Smooth muscle cell (in vitro differentiated cells): ENCODE measurements at regions not wholly inside any gene's neighbourhood (a gene's known extent, or its start where the extent isn't known, plus 50 kb on each side); places are given as distances from the start of the nearest gene placed in this dataset.

Source experiments
- DNase-seq: peaks from one replicate; lab custom pipeline; 2025; ENCODE audit not compliant: unreplicated experiment; lab: John Stamatoyannopoulos, UW
- H2AFZ ChIP-seq: fragments of 200-600 bp; sonication (generic); 2 replicates; pipeline ENCODE4 v1.6.0; 2016; ENCODE audit warnings: antibody characterized with exemption, low read depth, mild to moderate bottlenecking
- H3F3A ChIP-seq: fragments of 200-600 bp; sonication (generic); 2 replicates; pipeline ENCODE4 v1.6.0; 2017; ENCODE audit warnings: antibody characterized with exemption, low read depth
- H3K27ac ChIP-seq: fragments of 200-600 bp; sonication (generic); 2 replicates; pipeline ENCODE4 v1.5.1; 2016; ENCODE audit warnings: low read depth, mild to moderate bottlenecking
- H3K27me3 ChIP-seq: fragments of 200-600 bp; sonication (generic); 2 replicates; pipeline ENCODE4 v1.6.1; 2016; ENCODE audit warnings: low read depth, mild to moderate bottlenecking
- H3K36me3 ChIP-seq: fragments of 200-600 bp; sonication (generic); 2 replicates; pipeline ENCODE4 v1.5.1; 2016; ENCODE audit warnings: low read depth
- H3K4me1 ChIP-seq: fragments of 200-600 bp; sonication (generic); 2 replicates; pipeline ENCODE4 v1.5.1; 2016; ENCODE audit warnings: low read depth
- H3K4me2 ChIP-seq: fragments of 200-600 bp; sonication (generic); 2 replicates; pipeline ENCODE4 v1.6.0; 2016; ENCODE audit warnings: mild to moderate bottlenecking
- H3K4me3 ChIP-seq: fragments of 200-600 bp; sonication (generic); 2 replicates; pipeline ENCODE4 v1.5.1; 2016; ENCODE audit warnings: mild to moderate bottlenecking
- H3K79me2 ChIP-seq: fragments of 200-600 bp; sonication (generic); 2 replicates; pipeline ENCODE4 v1.6.0; 2016; ENCODE audit warnings: low read depth, mild to moderate bottlenecking
- H3K9ac ChIP-seq: fragments of 200-600 bp; sonication (generic); 2 replicates; pipeline ENCODE4 v1.6.0; 2016; ENCODE audit warnings: low read depth
- H3K9me3 ChIP-seq: fragments of 200-600 bp; sonication (generic); replicated peaks from 2 replicates; pipeline ENCODE4 v1.5.1; 2016; ENCODE audit warnings: low read depth
- H4K20me1 ChIP-seq: fragments of 200-600 bp; sonication (generic); 2 replicates; pipeline ENCODE4 v1.6.0; 2016; ENCODE audit warnings: low read depth
- WGBS: methylation state at CpG from one replicate; pipeline ENCODE4 v1.1.7; 2016; ENCODE audit warnings: low lambda C conversion rate; 5-methylcytosine and 5-hydroxymethylcytosine counted together
- TF ChIP-seq, protein P1 (sequence below): fragments of 200-600 bp; sonication (generic); IDR thresholded peaks from 2 replicates; pipeline ENCODE4 v1.5.1; 2017; ENCODE audit warnings: borderline replicate concordance, mild to moderate bottlenecking, antibody characterized with exemption; ENCODE audit not compliant: insufficient read depth, poor library complexity, severe bottlenecking

DNA sequence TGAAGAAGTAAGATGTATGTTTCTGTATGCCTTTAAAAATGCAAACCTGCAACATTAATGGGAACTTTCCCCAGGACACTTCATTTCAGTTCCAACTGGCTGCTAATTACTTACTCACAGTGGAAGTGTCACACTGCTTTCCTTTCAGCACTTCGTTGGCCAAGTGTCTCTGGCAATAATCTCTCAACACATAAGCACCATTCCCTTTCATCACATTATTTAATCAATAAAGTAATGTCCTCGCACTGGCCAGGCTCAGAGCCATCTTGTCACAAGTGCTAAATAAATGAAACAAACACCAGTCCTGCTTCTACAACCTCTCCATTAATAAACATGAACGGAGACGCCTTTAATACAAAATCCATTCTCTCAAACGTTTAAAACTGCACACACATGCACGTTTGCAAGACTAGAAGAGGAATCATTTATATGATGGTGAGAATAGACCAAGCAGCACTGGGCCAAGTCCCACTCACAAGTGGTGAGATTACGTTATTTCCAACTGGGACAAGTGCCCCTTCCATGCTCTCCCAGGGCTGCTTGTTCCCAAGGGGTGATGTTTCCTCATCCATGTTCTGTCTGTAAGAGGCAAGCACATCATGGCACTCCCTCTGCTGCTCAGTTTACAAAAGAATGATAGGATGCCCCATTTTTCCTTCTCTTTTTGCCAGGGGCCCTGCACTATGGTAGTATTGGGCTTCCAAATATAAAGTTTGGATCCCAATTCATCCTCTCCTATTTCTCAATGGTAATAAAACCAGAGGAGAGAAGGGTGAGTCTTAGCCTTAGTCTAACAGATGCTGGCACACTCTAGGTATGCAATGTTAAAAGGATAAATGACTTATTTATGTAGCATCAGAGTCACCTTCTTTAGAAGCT lies 56.8 kb upstream of the ETAA1 start:
- 58% methylated on average over 7 of the region's 7 CpGs for WGBS
- H3K79me2 ChIP-seq, result no peaks in the 10 kb centered on the region
- H2AFZ ChIP-seq, result no peak overlapping the region
- H3K27ac ChIP-seq, result no peak overlapping the region
- no peaks in the 10 kb centered on the region for H3F3A ChIP-seq
- no peak overlapping the region for H3K4me2 ChIP-seq
- DNase-seq, result no peak
- no peaks in the 10 kb centered on the region for H3K4me1 ChIP-seq
- H3K4me3 ChIP-seq, result no peak overlapping the region
- TF ChIP-seq, protein P1, sequence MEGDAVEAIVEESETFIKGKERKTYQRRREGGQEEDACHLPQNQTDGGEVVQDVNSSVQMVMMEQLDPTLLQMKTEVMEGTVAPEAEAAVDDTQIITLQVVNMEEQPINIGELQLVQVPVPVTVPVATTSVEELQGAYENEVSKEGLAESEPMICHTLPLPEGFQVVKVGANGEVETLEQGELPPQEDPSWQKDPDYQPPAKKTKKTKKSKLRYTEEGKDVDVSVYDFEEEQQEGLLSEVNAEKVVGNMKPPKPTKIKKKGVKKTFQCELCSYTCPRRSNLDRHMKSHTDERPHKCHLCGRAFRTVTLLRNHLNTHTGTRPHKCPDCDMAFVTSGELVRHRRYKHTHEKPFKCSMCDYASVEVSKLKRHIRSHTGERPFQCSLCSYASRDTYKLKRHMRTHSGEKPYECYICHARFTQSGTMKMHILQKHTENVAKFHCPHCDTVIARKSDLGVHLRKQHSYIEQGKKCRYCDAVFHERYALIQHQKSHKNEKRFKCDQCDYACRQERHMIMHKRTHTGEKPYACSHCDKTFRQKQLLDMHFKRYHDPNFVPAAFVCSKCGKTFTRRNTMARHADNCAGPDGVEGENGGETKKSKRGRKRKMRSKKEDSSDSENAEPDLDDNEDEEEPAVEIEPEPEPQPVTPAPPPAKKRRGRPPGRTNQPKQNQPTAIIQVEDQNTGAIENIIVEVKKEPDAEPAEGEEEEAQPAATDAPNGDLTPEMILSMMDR, result no peak
- no peaks in the 10 kb centered on the region for H4K20me1 ChIP-seq
- peaks cover 33% of the 10 kb centered on the region for H3K27me3 ChIP-seq
- H3K36me3 ChIP-seq, result no peaks in the 10 kb centered on the region
- H3K9me3 ChIP-seq, result no peaks in the 10 kb centered on the region
- H3K9ac ChIP-seq, result no peak overlapping the region

DNA sequence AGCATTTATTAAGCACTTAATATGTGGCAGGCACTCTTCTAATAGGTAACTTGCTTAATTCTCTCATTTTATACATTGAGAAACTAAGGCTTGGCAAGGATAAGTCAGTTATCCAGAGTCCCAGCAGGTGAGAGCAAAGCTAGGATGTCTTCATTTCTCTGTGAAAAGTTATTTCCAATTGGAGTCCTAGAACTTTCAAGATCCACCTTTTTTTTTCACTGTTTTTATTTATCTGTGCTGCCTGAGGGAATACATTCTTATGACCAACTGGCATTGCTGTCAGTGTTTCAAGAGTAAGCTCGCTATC lies 56.2 kb upstream of the ETAA1 start:
- no peaks in the 10 kb centered on the region for H3K36me3 ChIP-seq
- no peaks in the 10 kb centered on the region for H3K9me3 ChIP-seq
- no peak overlapping the region for H3K9ac ChIP-seq
- TF ChIP-seq, protein P1, result no peak
- H2AFZ ChIP-seq, result no peak overlapping the region
- H3K4me3 ChIP-seq, result no peak overlapping the region
- H3K4me2 ChIP-seq, result no peak overlapping the region
- H3K4me1 ChIP-seq, result no peaks in the 10 kb centered on the region
- H3K27ac ChIP-seq, result no peak overlapping the region
- 96% methylated on average over 1 of the region's 1 CpG for WGBS
- H3K27me3 ChIP-seq, result peaks cover 33% of the 10 kb centered on the region
- no peaks in the 10 kb centered on the region for H4K20me1 ChIP-seq
- H3K79me2 ChIP-seq, result no peaks in the 10 kb centered on the region
- no peak for DNase-seq
- no peaks in the 10 kb centered on the region for H3F3A ChIP-seq

DNA sequence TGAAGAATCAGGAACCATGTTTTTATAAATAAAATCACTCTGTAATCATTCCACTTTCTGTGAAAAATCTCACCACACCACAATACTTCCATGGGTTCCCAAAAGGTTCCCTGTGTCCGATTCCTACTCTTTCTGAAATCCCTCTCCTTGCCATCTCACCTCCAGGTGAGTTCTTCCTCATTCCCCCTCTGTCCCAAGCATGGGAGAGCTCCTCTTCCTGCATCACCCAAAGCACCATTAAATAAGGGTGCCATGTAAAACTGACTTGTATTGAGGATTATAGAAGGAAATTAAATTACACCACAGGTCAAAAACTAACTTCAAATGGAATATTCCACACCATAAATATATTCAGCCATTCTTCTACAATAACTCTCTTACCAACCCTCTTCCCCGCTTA lies 55.8 kb upstream of the ETAA1 start:
- H3K4me3 ChIP-seq, result no peak overlapping the region
- no peaks in the 10 kb centered on the region for H3K79me2 ChIP-seq
- H3K27ac ChIP-seq, result no peak overlapping the region
- H3K9me3 ChIP-seq, result no peaks in the 10 kb centered on the region
- no peak overlapping the region for H3K4me2 ChIP-seq
- H3K9ac ChIP-seq, result no peak overlapping the region
- TF ChIP-seq, protein P1, result no peak
- H3F3A ChIP-seq, result no peaks in the 10 kb centered on the region
- H3K4me1 ChIP-seq, result no peaks in the 10 kb centered on the region
- H3K27me3 ChIP-seq, result peaks cover 33% of the 10 kb centered on the region
- no peak for DNase-seq
- no peak overlapping the region for H2AFZ ChIP-seq
- H3K36me3 ChIP-seq, result no peaks in the 10 kb centered on the region
- 85% methylated on average over 2 of the region's 2 CpGs for WGBS
- H4K20me1 ChIP-seq, result no peaks in the 10 kb centered on the region

DNA sequence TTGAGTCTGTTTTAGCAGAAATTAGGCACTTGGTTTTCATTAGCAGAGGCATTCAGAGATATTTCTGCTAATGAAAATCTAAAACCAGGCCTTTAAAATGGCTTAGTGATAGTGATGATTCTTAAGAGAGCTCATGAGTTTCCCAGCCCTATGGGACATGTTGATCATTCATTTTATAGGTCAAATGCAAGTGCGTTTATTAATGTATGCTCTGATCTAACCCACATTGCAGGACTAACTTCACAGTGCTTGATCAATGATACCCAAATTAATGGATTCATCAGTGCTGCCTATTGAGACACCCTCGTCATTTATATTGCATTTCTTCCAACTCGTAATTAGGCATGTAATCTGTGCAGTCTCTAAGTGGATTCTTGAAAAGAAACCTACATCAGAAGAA lies 54.7 kb upstream of the ETAA1 start:
- Histone ChIP-seq H3K79me2 (no peaks in the 10 kb centered on the region), H4K20me1 (no peaks in the 10 kb centered on the region), H3K9ac (no peak overlapping the region), H3F3A (no peaks in the 10 kb centered on the region), H3K27ac (no peak overlapping the region), H3K36me3 (no peaks in the 10 kb centered on the region), H3K4me3 (no peak overlapping the region), H3K27me3 (peaks cover 33% of the 10 kb centered on the region), H3K4me2 (no peak overlapping the region), H3K9me3 (no peaks in the 10 kb centered on the region), H2AFZ (no peak overlapping the region), H3K4me1 (no peaks in the 10 kb centered on the region)
- 88% methylated on average over 3 of the region's 3 CpGs for WGBS
- DNase-seq, result no peak
- TF ChIP-seq, protein P1, result no peak
